NCI-H128 (cell line): ENCODE measurements at regions not wholly inside any gene's neighbourhood (a gene's known extent, or its start where the extent isn't known, plus 50 kb on each side); places are given as distances from the start of the nearest gene placed in this dataset.
"Not testable (repeated sequence)": the region's sequence is repeated elsewhere in the genome, so short reads cannot be mapped to it uniquely, and the experiment has no call there.

Experiments
- DNase-seq: peaks from one replicate; lab custom pipeline; 2025; ENCODE audit not compliant: unreplicated experiment; lab: John Stamatoyannopoulos, UW

DNA sequence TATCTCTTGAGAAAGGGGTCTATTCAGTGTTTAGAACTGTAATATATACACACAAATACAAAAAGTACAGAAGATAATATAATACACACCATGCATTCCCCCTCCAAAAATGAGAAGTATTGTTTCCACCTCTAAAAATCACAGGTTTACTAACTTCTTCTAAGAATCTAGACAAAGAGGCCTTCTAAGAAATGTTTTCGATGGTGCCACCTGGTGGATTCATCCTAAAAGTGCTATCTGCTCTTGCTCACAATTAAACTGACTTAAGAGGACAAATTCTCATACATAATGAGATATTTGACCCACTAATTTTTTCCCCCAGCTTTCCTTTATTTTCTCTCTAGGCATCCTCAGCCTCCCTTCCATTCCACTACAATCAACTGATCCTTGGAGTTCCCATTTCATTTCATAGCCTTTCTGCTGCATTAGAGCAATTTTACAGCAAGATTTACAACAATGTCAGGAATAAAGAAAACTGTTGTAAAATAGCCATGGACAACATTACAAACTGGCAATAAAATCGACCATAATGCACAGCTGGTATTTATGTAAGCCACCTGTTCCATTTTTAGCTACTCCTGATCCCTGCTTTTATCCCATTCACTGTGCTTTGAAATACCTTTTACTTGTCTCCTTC, 124.6 kb downstream of the ARRDC4 start:
- no peak for DNase-seq

DNA sequence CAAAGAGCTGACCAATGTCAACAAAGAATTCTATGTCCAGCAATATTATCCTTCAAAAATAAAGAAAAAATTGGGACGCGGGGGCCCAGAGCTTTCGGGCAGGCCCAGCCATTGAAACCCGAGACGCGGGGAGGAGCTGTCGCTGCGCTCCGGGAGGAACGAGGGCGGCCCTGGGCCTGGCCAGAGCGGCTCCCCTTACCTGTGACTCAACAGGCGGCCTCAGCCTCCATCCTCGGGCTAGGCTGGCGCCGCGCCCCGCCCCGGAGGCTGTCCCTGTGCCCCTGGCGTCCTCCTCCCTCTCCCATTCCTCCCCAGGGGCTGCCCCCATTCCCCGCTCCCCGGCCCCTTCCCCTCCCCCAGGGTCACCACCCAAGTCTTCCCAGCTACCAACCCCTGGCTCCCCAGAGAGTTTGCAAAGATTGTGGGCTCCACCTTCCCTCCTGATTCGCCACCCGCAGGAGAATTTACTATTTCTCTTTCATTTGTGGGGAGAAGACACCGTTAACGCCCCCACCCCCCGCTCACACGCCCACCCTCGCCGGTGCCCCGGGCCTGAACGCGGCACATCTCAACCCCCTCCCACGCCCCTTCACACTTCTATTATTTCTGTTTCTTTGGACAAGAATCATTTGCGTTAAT, 127.9 kb downstream of the ARRDC4 start:
- DNase-seq = not testable (repeated sequence)

DNA sequence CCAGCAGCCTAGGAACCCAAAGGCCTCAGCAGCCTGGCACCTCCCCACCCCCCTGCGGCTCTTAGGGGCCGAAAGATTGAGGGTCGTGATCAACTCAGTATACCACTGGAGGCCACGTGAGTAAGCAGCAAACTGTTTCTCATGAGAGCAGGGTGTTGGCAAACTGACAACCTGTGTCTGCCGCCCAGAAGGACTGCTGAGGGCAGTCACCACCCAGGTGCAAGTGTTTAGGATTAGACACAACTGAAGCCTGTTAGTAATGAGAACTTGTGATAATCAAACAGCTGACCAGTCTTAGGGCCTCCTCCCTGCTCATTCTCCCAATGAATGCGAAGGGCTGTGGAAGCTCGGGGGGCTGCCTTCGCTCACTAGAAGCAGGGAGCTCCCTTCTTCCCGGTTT, 128.8 kb downstream of the ARRDC4 start:
- not testable (repeated sequence) for DNase-seq

DNA sequence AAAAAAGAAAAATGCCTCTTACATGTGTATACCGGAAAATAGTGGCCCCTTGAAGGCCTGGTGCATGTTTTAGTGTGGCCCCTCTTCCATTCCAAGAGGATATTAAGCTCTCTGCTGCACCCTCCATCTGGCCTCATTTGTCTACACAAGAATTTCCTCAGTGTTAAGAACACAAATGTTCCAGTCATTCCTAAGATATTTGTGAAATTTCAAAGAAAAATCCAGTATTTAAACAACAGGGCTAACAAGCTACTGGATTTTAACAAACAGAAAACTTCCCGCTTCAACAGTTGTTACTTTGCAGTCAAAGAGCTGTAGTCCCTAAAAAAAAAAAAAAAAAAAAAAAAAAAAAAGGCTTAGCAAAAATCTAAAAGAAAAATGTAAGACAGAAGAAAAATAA, 137.5 kb downstream of the ARRDC4 start:
- not testable (repeated sequence) for DNase-seq

DNA sequence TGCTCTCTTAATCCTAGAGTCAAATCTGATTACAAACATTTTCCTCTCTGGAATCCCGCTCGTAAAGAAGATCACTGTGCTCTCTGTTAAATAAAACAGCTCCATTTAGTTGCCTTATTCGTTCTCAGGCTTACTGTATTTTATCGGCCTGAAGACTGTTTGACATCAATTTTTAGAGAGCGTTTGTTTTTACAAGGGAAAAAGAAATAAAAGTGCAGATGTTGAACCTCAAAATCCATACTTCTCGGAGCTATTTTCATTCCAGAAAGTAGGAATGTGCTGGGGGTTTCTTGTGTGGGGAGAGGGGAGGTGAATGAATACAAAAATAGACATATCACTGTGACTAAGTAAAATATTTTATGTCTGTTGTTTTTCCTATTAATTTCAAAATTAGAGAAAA, 140.1 kb downstream of the ARRDC4 start:
- DNase-seq = not testable (repeated sequence)

DNA sequence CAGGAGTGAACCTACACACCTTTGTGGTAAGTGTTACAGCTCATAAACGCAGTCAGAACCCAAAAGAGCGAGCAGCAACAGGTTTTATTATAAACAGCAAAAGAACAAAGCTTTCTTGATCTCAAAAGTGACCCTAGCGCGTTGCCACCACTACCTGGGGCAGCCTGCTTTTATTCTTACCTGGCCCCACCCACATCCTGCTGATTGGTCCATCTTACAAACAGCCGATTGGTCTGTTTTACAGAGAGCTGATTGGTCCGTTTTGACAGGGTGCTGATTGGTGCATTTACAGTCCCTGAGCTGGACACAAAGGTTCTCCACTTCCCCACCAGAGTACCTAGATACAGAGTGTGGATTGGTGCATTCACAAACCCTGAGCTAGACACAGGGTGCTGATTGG, 143.1 kb downstream of the ARRDC4 start:
- DNase-seq = no peak

DNA sequence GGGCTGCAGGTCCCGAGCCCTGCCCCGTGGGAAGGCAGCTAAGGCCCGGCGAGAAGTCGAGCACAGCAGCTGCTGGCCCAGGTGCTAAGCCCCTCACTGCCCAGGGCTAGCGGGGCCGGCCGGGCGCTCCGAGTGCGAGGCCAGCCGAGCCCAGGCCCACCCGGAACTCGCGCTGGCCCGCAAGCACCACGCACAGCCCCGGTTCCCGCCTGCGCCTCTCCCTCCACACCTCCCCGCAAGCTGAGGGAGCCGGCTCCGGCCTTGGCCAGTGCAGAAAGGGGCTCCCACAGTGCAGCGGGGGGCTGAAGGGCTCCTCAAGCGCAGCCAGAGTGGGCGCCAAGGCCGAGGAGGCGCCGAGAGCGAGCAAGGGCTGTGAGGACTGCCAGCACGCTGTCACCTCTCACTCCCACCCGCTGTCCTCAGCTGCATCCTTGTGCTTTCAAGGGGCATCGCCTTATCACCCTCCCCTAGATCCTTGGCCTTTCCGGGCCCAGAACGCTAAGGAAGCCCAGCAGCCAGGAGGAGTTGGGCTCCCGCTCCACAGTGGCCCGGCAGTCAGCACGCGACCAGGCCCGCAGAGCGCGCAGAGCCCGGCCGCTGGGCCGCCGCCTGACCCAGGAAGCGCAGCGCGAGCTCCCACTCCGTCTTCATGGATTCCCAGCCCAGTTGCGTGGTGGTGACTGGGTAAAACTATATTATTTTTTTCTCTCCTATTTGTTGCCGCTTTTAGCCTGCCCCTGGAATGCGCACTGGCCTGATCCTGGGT, 144.1 kb downstream of the ARRDC4 start:
- not testable (repeated sequence) for DNase-seq

DNA sequence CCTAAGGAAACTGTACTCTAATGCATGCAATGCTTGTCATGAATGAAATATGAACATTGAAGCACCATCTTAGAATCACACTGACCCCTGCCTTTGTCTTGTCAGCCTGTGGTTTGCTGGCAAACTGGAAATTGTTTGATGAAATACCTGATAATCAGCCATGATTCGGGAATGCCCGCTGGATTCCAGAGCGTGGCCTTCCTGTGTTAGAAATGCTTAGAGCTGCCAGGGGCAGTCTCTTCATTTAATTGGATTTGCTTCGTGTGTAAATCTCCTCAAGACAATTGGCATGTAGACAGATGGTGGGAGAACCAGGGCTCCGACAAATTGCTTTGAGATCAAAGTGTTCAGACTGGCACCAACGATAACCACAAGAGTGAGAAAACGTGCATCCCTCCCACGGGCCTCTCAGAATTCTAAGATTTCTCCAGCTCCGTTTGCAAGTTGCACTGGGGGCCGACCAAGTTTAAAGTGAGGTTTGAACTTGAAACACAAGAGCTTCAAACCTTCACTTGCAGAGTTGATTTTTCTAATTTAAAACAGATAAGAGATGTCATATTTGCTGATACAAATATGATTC, 146.2 kb downstream of the ARRDC4 start:
- not testable (repeated sequence) for DNase-seq

DNA sequence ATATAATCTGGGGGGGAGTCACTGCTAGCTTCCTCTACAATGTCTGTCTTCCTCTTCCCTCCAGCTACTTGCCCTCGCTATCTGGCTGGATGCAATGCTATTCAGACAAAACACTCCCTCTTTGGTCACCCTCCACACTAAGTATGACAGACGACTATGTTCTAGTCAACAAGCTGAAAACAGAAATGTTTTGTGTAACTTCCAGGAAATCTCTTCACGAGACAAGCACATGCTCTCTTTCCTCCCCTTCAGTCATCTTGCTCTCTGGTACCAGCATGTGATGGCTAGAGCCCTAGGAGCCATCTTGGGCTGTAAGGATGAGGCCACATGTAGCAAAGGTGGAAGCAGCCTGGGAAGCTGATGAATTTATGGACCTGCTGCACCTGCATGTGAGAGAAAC, 151.3 kb downstream of the ARRDC4 start:
- DNase-seq = no peak

DNA sequence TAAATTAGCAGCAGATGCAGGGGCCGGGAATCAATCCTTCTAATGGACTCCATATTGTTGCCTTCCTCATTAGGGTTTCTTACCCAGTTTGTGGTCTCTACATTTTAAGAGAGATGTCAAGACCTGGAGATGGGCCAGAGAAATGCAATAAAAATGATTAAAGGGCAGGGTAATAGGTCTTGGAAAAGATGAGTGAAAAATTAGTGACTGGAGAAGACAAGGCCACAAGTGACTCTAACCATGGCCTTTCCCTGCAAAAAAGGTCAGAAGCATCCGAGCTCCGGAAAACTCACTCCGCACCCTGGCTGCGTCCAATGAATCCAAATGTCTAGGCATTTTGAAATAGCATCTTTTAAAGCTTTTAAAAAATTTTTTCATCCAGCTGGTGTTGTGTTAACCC, 152.8 kb downstream of the ARRDC4 start:
- DNase-seq = no peak

DNA sequence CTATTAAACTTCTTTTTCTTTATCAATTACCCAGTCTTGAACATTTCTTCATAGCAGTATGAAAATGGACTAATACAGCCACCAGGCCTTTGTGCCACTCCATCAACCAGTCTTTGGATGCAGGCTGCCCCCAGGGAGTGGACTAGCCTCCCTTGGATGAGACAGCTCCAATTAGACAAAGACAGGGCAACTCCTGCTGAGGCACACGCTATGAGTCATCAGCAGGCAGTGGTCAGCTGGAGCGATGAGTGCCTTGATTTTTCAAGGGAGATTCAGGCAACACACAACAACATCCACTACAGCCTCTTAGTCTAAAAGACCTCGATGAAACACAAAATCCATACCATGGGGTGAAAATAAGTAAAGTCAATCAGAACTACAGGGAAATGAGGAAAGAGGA, 160.1 kb downstream of the ARRDC4 start:
- DNase-seq = no peak

DNA sequence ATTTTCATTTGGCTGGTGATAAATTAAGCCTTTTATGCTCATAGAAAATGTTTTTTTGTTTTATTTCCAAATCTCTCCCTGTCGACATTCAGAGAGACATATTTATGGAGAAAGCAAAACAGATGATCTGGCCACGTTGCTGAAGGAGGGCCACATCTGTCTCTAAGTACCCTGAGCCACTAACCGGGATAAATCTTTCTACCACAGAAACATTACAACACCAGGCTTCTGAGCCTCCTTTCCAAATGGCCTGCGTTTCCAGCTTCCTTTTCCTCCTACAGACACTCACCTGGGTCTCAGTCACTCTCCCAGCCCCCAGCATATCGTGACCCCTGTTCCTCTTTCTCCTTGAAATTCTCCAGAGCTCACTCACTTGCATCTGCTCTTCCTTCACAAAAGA, 161.0 kb downstream of the ARRDC4 start:
- DNase-seq = no peak

DNA sequence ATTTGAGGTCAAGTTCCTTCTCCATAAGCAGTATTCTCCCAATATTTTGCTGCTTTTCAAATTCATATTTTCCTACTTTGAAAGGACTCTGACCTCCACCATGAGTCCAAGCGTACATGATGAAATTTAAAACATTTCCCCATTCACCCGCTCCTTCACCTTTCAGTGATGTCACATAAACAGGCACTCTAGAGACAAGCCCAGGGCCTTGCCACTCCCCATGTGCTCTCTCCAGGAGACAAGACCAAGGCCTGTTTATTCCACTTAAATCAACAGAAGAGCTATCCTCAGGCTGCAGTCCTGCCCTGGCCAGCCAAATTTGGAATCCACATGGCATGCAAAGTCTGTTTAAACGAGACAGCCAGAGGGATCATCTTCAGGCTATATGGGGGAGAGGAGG, 161.5 kb downstream of the ARRDC4 start:
- no peak for DNase-seq

DNA sequence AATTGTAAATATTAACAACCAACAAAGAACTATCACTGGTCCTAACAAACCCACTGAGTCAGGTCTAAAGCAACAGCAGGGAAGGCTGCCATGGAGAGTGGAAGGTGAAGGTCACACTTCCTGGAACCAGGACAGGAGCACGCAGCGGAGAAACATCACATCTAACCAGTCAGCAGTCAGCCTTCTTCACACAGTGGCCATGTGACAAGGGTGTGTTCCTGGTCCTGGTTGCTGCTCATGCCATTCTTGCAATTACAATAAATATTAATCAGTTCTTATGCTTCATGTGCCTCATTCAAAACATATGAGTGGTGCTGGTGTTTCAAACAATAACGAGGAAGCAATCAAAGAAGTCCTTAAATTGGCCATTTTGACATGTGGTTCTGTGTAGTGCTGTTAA, 162.8 kb downstream of the ARRDC4 start:
- DNase-seq = no peak

DNA sequence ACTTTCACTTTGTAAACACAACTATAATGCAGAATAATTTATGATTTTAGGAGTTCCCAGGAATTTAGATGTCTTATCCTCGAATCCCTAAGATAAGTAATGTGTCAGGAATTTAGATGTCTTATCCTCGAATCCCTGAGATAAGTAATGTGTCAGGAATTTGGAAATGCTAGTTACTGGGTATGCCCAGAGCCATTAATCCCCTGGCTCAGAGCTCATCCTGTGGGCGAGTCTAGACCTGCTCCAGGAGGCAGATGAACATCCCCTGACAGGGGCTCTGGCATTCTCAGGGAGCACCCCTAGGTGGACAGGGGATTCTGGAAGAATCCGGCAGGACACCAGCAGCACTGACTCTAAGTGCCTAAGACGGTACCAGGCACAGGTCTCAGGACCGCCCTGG, 163.3 kb downstream of the ARRDC4 start:
- no peak for DNase-seq

DNA sequence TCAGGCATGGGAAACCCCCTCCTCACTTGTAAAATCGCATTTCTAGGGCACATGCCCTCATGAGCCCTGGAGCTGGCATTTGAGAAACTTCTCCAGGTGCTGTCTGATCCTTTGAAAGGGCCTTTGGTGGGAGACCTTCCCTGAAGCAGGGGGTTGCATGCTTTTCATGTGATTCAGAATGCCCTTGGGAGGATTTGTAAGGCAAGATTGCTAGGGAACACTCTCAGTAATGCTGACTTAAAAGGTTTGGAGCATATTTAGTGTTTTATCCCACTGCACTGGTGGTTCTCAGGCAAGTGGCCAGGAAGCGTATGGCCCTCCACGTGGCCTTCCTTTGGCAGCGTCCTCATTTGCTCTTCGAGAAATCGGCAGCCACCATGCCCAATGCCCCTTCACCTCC, 164.1 kb downstream of the ARRDC4 start:
- DNase-seq = no peak

DNA sequence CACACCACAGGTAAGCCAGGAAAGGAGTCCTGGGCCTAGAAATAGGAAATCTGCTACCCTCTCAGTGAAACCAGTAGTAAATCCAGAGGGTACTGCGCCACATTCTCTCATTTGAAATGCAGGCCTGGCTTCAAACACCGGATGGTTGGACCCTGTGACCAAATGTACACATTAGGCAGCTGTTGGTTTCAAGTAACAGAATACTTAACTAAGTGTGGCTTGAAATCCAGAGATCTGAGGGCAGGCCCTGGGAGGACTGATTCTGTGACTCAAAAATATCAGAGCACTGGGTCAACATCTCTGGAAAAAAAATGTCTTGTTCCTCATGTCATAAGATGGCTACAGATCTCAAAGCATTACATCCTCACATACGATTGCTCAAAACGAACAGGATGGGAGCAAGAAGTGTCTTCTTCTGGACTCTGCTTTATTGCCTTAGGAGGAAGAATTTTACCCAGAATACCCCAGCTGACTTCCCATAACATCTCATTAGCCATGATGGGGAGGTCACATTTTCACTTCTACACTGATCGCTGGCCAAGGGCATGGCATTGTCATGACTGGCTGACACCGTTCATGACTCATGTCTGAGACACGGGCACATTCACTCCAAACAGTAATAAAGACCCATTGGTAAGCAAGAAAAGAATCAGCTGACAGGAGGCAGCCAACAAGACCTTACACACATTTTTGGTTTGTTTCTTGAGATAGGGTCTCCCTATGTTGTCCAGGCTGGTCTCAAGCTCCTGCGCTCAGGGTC, 166.0 kb downstream of the ARRDC4 start:
- no peak for DNase-seq

DNA sequence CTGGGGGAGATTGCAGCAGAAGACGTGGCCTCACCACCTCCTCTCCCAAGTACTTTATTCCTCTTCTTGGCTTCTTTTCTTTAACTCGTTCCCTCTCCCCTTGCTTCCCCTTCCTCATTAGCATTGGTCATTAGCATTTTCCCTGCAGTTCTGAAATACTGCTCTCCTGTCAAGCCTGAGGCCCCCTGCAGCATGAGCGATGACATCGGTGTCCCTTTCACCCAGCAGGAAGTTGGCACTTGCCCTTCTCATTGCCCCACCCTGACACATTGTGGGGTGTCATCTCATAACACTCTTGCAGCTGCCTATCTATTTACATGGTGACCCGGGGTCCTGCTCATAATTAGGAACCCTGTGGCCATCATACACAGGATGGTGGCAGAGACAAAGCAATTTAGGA, 167.1 kb downstream of the ARRDC4 start:
- no peak for DNase-seq

DNA sequence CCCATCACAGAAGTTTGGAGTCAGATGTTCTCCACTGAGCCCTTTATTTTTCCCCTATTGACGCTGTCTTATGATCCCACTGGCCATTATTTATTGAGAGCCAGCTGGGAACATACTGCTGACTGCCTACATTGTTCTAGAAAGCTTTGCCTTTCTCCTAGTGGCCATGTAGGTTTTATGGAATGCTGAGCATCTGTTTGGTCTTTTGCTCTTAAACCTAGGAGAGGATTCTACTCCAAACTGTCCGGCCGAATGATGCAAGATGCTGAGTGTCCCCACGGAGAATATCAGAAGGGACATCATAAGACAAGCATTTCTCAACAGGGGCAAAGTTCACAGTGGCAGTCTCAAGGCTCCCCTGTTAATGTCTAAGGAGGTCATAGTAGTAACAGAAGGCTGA, 171.4 kb downstream of the ARRDC4 start:
- DNase-seq = no peak

DNA sequence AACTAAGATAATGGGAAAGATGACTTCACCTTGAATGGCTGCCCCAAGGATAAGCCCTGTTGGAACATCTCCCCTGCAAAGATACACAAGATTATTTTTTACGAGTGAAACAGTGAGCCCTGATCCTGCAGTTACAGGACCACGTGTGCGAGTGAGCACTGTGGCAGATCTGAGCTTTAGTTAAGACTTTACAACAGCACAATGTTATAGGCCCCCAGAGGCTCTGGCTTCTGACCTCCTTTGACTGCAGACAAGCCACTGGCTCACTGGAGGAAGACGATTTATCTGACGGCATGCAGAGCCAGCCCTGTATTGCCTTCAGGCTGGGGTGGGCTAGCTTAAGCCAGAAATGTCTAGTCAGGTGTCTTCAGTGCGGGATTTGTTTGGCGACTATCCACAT, 174.4 kb downstream of the ARRDC4 start:
- DNase-seq = no peak

DNA sequence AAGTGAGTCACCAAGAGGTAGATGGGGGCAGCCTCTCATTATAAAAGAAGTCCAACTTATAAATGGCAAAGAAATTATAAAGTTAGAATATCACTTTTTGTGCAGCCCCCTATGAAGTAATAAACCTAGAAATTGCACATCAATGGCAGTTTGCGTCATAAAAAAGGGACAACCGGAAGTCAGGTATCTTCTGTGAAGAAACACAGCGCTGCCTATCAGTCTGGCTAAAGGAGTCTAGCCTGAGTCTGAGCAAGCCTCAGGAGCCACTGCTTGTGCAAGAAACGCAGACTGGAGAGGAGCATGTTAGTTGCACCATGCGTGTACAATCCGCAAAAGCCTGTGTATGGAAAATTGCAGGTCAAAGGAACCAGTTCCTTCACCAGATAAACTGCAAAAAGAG, 178.4 kb downstream of the ARRDC4 start:
- no peak for DNase-seq
